ENCODE measurements at regions not wholly inside any gene's neighbourhood (a gene's known extent, or its start where the extent isn't known, plus 50 kb on each side); places are given as distances from the start of the nearest gene placed in this dataset.

- no peaks in the 10 kb centered on the region for H3K36me3 ChIP-seq (ENCODE audit: control insufficient read depth, insufficient read depth, low read length)
- no peak for DNase-seq (ENCODE audit: low read depth in 2 of 2)
Observed at GRCh38 chr5:152086668-152087067, 162.0 kb upstream of the GLRA1 start.

GRCh38 chr5:152084476-152084875 is 159.8 kb upstream of the GLRA1 start:
- TF ChIP-seq EZH2 (IDR thresholded peaks at IDR 0.05; ENCODE audit: low read length, missing control alignments), result no peak
- TF ChIP-seq CTCF (conservative IDR thresholded peaks at IDR 0.05 in 1 of 2, IDR thresholded peaks at IDR 0.05 in 1 of 2; ENCODE audit: low read depth in 1 of 2, low read length in 2 of 2), result no peak
- H2AFZ ChIP-seq (ENCODE audit: low read length), result no peak overlapping the region
- no peaks in the 10 kb centered on the region for H3K27me3 ChIP-seq (ENCODE audit: control insufficient read depth, insufficient read depth, low read length)
- no peak overlapping the region for H3K4me3 ChIP-seq (replicated peaks in 1 of 4; ENCODE audit: control extremely low read depth in 1 of 4, insufficient read depth in 1 of 4, low read depth in 3 of 4, low read length in 4 of 4)
- H3K4me2 ChIP-seq (ENCODE audit: extremely low read depth, insufficient read depth, low read length), result no peak overlapping the region
- H3K36me3 ChIP-seq (ENCODE audit: control insufficient read depth, insufficient read depth, low read length), result no peaks in the 10 kb centered on the region
- H4K20me1 ChIP-seq (ENCODE audit: control insufficient read depth, extremely low read depth, insufficient read depth, low read length), result no peaks in the 10 kb centered on the region
- no peaks in the 10 kb centered on the region for H3K79me2 ChIP-seq (ENCODE audit: control insufficient read depth, insufficient read depth, low read length)
- H3K27ac ChIP-seq (ENCODE audit: insufficient read depth, low read length), result no peak overlapping the region
- no peak for DNase-seq (ENCODE audit: low read depth in 2 of 2)
- no peaks in the 10 kb centered on the region for H3K9me3 ChIP-seq (ENCODE audit: control insufficient read depth, insufficient read depth, low read depth, low read length)
- no peaks in the 10 kb centered on the region for H3K4me1 ChIP-seq (ENCODE audit: control insufficient read depth, extremely low read depth, insufficient read depth, low read length)
- no peak overlapping the region for H3K9ac ChIP-seq (ENCODE audit: insufficient read depth, low read length)

More at GRCh38 chr5:152086668-152087067, 162.0 kb upstream of the GLRA1 start:
- Histone ChIP-seq H3K27ac (ENCODE audit: insufficient read depth, low read length) (no peak overlapping the region), H3K79me2 (ENCODE audit: control insufficient read depth, insufficient read depth, low read length) (no peaks in the 10 kb centered on the region), H3K4me2 (ENCODE audit: extremely low read depth, insufficient read depth, low read length) (no peak overlapping the region), H4K20me1 (ENCODE audit: control insufficient read depth, extremely low read depth, insufficient read depth, low read length) (no peaks in the 10 kb centered on the region), H3K4me1 (ENCODE audit: control insufficient read depth, extremely low read depth, insufficient read depth, low read length) (no peaks in the 10 kb centered on the region), H3K9ac (ENCODE audit: insufficient read depth, low read length) (no peak overlapping the region), H3K4me3 (replicated peaks in 1 of 4; ENCODE audit: control extremely low read depth in 1 of 4, insufficient read depth in 1 of 4, low read depth in 3 of 4, low read length in 4 of 4) (no peak overlapping the region), H3K27me3 (ENCODE audit: control insufficient read depth, insufficient read depth, low read length) (no peaks in the 10 kb centered on the region), H3K9me3 (ENCODE audit: control insufficient read depth, insufficient read depth, low read depth, low read length) (no peaks in the 10 kb centered on the region), H2AFZ (ENCODE audit: low read length) (no peak overlapping the region)
- no peak for TF ChIP-seq CTCF (conservative IDR thresholded peaks at IDR 0.05 in 1 of 2, IDR thresholded peaks at IDR 0.05 in 1 of 2; ENCODE audit: low read depth in 1 of 2, low read length in 2 of 2)
- TF ChIP-seq EZH2 (IDR thresholded peaks at IDR 0.05; ENCODE audit: low read length, missing control alignments), result no peak

- Histone ChIP-seq H4K20me1 (ENCODE audit: control insufficient read depth, extremely low read depth, insufficient read depth, low read length) (no peaks in the 10 kb centered on the region), H3K27me3 (ENCODE audit: control insufficient read depth, insufficient read depth, low read length) (no peaks in the 10 kb centered on the region), H3K9me3 (ENCODE audit: control insufficient read depth, insufficient read depth, low read depth, low read length) (no peaks in the 10 kb centered on the region), H2AFZ (ENCODE audit: low read length) (no peak overlapping the region), H3K9ac (ENCODE audit: insufficient read depth, low read length) (no peak overlapping the region), H3K4me1 (ENCODE audit: control insufficient read depth, extremely low read depth, insufficient read depth, low read length) (no peaks in the 10 kb centered on the region), H3K27ac (ENCODE audit: insufficient read depth, low read length) (no peak overlapping the region), H3K4me2 (ENCODE audit: extremely low read depth, insufficient read depth, low read length) (no peak overlapping the region), H3K79me2 (ENCODE audit: control insufficient read depth, insufficient read depth, low read length) (no peaks in the 10 kb centered on the region), H3K4me3 (replicated peaks in 1 of 4; ENCODE audit: control extremely low read depth in 1 of 4, insufficient read depth in 1 of 4, low read depth in 3 of 4, low read length in 4 of 4) (no peak overlapping the region), H3K36me3 (ENCODE audit: control insufficient read depth, insufficient read depth, low read length) (no peaks in the 10 kb centered on the region)
- TF ChIP-seq EZH2 (IDR thresholded peaks at IDR 0.05; ENCODE audit: low read length, missing control alignments) (no peak), CTCF (conservative IDR thresholded peaks at IDR 0.05 in 1 of 2, IDR thresholded peaks at IDR 0.05 in 1 of 2; ENCODE audit: low read depth in 1 of 2, low read length in 2 of 2) (no peak)
- DNase-seq (ENCODE audit: low read depth in 2 of 2), result no peak
Observed at GRCh38 chr5:152083231-152083630, 158.6 kb upstream of the GLRA1 start.

Measured in fibroblast of lung (primary cell).